ENCODE measurements at regions not wholly inside any gene's neighbourhood (a gene's known extent, or its start where the extent isn't known, plus 50 kb on each side); places are given as distances from the start of the nearest gene placed in this dataset.

GRCh38 chr14:97844042-97844441 is 1046.9 kb downstream of the VRK1 start:
- Histone ChIP-seq H3K9me1 (ENCODE audit: insufficient read depth, low read length) (no peaks in the 10 kb centered on the region), H2BK20ac (ENCODE audit: low read depth, low read length) (no peak overlapping the region), H3K4me3 (ENCODE audit: insufficient read depth, low read depth, low read length) (no peak overlapping the region), H4K8ac (ENCODE audit: low read depth in 2 of 2, low read length in 2 of 2) (no peak overlapping the region), H3K79me1 (ENCODE audit: low read depth in 1 of 2, low read length in 2 of 2) (no peaks in the 10 kb centered on the region), H2AFZ (replicated peaks; ENCODE audit: low read length, poor library complexity) (no peak overlapping the region), H2BK5ac (ENCODE audit: low read depth, low read length, poor library complexity, severe bottlenecking) (no peak overlapping the region), H4K20me1 (ENCODE audit: insufficient read depth, low read length) (no peaks in the 10 kb centered on the region), H3K9ac (ENCODE audit: low read depth, low read length) (no peak overlapping the region), H3K4me1 (ENCODE audit: control insufficient read depth, insufficient read depth, low read length) (no peaks in the 10 kb centered on the region), H4K91ac (ENCODE audit: insufficient read depth, low read depth, low read length) (no peak overlapping the region), H3K23ac (ENCODE audit: low read depth, low read length) (no peak overlapping the region), H2AK5ac (ENCODE audit: low read depth, low read length) (no peak overlapping the region), H3K4me2 (ENCODE audit: low read depth, low read length) (no peak overlapping the region), H2AK9ac (replicated peaks; ENCODE audit: low read depth, low read length, poor library complexity) (no peak overlapping the region), H4K5ac (ENCODE audit: low read depth, low read length) (no peak overlapping the region), H2BK120ac (ENCODE audit: low read depth, low read length) (no peak overlapping the region), H3K56ac (ENCODE audit: extremely low read depth, insufficient read depth, low read length) (no peak overlapping the region), H3K14ac (replicated peaks; ENCODE audit: low read depth, low read length) (no peak overlapping the region), H3K27me3 (ENCODE audit: control insufficient read depth, insufficient read depth, low read length) (no peaks in the 10 kb centered on the region), H3K4ac (ENCODE audit: low read depth, low read length) (no peak overlapping the region), H3K36me3 (ENCODE audit: control insufficient read depth, insufficient read depth, low read length) (no peaks in the 10 kb centered on the region), H2BK15ac (ENCODE audit: low read depth, low read length) (no peak overlapping the region), H3K18ac (ENCODE audit: low read depth, low read length) (no peak overlapping the region), H3K9me3 (ENCODE audit: control insufficient read depth, insufficient read depth, low read length) (peaks cover 31% of the 10 kb centered on the region), H3K27ac (ENCODE audit: insufficient read depth, low read length) (no peak overlapping the region)
- no CpG with 5 or more reads among the region's 2 CpGs for WGBS, 2 experiments (ENCODE audit: extremely low coverage in 2 of 2, insufficient read length in 1 of 2)
- no peak for ATAC-seq (ENCODE audit: low read depth)
- ChIA-PET CTCF (no interaction called here), POLR2A (ENCODE audit: unreplicated experiment) (no interaction called here)
- TF ChIP-seq USF2 (IDR thresholded peaks at IDR 0.05; ENCODE audit: low read depth, low read length) (no peak), RFX5 (IDR thresholded peaks at IDR 0.05; ENCODE audit: low read depth, low read length) (no peak), RAD21 (IDR thresholded peaks at IDR 0.05; ENCODE audit: low read length) (no peak), POLR2A (IDR thresholded peaks at IDR 0.05; ENCODE audit: low read depth, low read length) (no peak), SMC3 (IDR thresholded peaks at IDR 0.05; ENCODE audit: low read depth, low read length) (no peak), MAFK (IDR thresholded peaks at IDR 0.05; ENCODE audit: low read depth, low read length) (no peak), CHD1 (IDR thresholded peaks at IDR 0.05; ENCODE audit: low read depth, low read length) (no peak)
- DNase-seq = no peak
- in situ Hi-C loops (cut with MboI; ENCODE audit: low sequenced_read_pairs) (no loop called here), dilution Hi-C loops (cut with HindIII; ENCODE audit: low sequenced_read_pairs, unreplicated experiment) (no loop called here), intact Hi-C loops (cut with micrococcal nuclease) (no loop called here)
- no TSS peak for BruUV-seq (replicated peaks)

Data from IMR-90 (cell line).